ENCODE measurements at regions not wholly inside any gene's neighbourhood (a gene's known extent, or its start where the extent isn't known, plus 50 kb on each side); places are given as distances from the start of the nearest gene placed in this dataset.

DNA sequence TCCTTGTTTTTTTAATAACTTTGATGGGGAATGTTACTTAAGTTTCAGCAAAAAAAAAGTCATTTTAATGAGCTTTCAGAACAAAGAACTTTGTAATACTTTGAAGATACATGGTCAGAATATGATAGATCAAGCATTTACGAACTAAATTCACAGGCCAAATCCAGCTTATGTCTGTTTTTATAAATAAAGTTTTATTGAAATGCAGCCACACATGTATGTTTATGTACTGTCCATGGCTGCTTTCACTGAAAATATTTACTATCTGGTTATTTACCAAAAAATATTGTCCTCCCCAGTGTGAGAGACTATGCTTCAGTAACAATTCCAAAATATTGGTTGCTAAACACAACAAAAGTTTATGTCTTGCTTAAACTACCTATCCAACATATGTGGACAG lies 366.7 kb downstream of the PIK3R1 start:
- H3K27me3 ChIP-seq (ENCODE audit: control insufficient read depth, insufficient read depth, low read length) = no peaks in the 10 kb centered on the region
- no peaks in the 10 kb centered on the region for H3K36me3 ChIP-seq (ENCODE audit: control insufficient read depth, insufficient read depth, low read length)
- DNase-seq (ENCODE audit: low read depth) = no peak
- no peak for FAIRE-seq
- H3K4me3 ChIP-seq (ENCODE audit: low read depth, low read length) = no peak overlapping the region
- TF ChIP-seq, protein P1, sequence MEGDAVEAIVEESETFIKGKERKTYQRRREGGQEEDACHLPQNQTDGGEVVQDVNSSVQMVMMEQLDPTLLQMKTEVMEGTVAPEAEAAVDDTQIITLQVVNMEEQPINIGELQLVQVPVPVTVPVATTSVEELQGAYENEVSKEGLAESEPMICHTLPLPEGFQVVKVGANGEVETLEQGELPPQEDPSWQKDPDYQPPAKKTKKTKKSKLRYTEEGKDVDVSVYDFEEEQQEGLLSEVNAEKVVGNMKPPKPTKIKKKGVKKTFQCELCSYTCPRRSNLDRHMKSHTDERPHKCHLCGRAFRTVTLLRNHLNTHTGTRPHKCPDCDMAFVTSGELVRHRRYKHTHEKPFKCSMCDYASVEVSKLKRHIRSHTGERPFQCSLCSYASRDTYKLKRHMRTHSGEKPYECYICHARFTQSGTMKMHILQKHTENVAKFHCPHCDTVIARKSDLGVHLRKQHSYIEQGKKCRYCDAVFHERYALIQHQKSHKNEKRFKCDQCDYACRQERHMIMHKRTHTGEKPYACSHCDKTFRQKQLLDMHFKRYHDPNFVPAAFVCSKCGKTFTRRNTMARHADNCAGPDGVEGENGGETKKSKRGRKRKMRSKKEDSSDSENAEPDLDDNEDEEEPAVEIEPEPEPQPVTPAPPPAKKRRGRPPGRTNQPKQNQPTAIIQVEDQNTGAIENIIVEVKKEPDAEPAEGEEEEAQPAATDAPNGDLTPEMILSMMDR (IDR thresholded peaks at IDR 0.05; ENCODE audit: insufficient read depth, low read length, severe bottlenecking) = no peak

DNA sequence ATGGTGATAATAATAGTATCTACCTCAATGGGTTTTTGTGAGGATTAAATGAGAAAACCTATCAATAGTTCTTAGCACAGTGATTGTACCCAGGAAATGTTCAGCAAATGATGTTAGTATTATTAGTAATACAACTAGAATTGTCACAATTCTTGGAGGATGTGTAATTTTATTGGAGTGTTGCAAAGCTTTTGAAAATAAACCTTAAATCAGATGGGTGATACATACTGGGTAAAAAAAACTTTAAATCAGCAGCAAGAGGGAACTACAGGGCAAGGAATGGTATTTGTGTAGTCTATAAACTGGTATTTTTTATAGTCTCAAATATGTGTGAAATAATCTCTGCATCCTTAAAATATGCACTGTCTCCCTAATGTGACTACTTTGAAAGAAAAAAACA lies 371.6 kb downstream of the PIK3R1 start:
- TF ChIP-seq, protein P1 (IDR thresholded peaks at IDR 0.05; ENCODE audit: insufficient read depth, low read length, severe bottlenecking) = no peak
- no peak overlapping the region for H3K4me3 ChIP-seq (ENCODE audit: low read depth, low read length)
- FAIRE-seq = no peak
- H3K36me3 ChIP-seq (ENCODE audit: control insufficient read depth, insufficient read depth, low read length) = no peaks in the 10 kb centered on the region
- no peaks in the 10 kb centered on the region for H3K27me3 ChIP-seq (ENCODE audit: control insufficient read depth, insufficient read depth, low read length)
- DNase-seq (ENCODE audit: low read depth) = no peak

DNA sequence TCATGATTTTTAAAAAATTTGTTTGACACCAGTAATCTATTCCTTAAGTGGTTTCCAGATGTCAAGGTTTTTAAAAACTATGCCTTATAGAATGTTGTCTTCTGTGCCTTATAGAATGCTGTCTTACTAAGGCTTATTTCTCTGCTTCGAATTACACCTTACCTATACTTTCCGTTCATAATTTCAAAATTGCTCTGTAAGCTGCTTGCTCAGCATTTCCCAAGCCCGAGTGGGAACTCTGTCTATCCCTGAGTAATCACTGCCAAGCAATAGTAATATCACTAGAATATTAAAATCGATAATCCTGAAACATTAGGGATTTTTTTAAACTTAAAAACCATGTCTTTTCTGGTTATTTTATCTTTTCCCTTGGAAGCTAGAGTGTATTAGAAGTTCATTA lies 376.3 kb downstream of the PIK3R1 start:
- DNase-seq (ENCODE audit: low read depth) = no peak
- Histone ChIP-seq H3K36me3 (ENCODE audit: control insufficient read depth, insufficient read depth, low read length) (no peaks in the 10 kb centered on the region), H3K4me3 (ENCODE audit: low read depth, low read length) (no peak overlapping the region), H3K27me3 (ENCODE audit: control insufficient read depth, insufficient read depth, low read length) (no peaks in the 10 kb centered on the region)
- TF ChIP-seq, protein P1 (IDR thresholded peaks at IDR 0.05; ENCODE audit: insufficient read depth, low read length, severe bottlenecking) = no peak
- FAIRE-seq = no peak

DNA sequence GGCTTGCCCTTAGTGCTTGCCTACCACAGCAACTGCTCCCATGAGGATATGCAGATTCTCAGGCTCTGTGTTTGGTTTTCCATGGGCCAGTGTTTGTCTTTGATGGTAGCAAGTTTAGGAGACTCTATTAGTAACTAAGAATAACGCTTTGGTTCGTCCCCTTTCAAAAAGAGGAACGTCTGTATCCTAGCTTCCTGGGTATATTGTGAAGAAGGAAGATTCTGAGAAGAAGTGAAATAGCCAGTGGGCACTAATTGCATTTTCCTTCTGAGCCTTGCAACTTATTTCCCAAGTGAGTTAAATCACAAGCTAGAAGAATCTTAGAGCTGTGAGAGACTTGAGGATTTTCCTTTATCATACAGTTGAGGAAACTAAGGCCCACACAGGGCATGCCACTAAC lies 376.8 kb downstream of the PIK3R1 start:
- no peaks in the 10 kb centered on the region for H3K27me3 ChIP-seq (ENCODE audit: control insufficient read depth, insufficient read depth, low read length)
- FAIRE-seq (no peak), DNase-seq (ENCODE audit: low read depth) (no peak)
- H3K36me3 ChIP-seq (ENCODE audit: control insufficient read depth, insufficient read depth, low read length) = no peaks in the 10 kb centered on the region
- TF ChIP-seq, protein P1 (IDR thresholded peaks at IDR 0.05; ENCODE audit: insufficient read depth, low read length, severe bottlenecking) = no peak
- no peak overlapping the region for H3K4me3 ChIP-seq (ENCODE audit: low read depth, low read length)

DNA sequence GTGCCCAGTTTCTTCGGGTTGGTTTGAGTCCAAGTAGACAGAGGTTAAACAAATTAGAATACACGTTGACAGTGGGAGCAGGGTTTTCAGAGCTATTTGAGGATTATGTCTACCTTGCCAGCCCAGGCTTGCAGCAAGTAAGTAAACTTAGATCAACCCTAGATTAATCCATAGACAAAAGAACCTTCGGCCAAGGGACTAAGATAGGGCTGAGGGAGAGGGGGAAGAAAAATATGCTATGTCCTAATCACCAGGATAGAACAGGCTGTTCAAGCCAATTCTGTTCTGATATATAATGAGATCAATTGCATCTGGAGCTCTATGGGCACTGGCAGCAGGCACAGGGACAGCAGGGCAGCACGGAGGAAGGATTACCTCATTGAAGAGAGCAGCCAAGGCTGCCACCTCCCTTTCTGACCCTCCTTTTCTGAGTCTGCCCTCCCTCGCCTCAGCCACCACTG lies 377.7 kb downstream of the PIK3R1 start:
- peak; percentile 5 for DNase-seq (ENCODE audit: low read depth)
- Histone ChIP-seq H3K27me3 (ENCODE audit: control insufficient read depth, insufficient read depth, low read length) (no peaks in the 10 kb centered on the region), H3K4me3 (ENCODE audit: low read depth, low read length) (no peak overlapping the region), H3K36me3 (ENCODE audit: control insufficient read depth, insufficient read depth, low read length) (no peaks in the 10 kb centered on the region)
- no peak for FAIRE-seq
- TF ChIP-seq, protein P1 (IDR thresholded peaks at IDR 0.05; ENCODE audit: insufficient read depth, low read length, severe bottlenecking) = no peak

DNA sequence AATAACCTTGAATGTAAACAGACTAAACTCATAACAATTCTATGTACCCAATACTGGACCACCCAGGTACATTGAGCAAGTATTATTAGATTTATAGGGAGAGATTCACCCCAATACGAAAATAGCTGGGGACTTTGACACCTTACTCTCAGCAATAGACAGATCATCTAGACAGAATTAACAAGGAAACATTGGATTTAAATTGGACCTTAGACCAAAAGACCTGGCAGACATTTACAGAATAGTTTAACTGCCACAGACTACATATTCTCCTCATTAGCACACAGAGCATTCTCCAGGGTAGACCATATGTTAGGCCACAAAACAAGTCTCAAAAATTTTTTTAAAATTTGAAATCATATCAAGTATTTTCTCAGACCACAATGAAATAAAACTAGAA lies 397.4 kb downstream of the PIK3R1 start:
- FAIRE-seq = no peak
- Histone ChIP-seq H3K27me3 (ENCODE audit: control insufficient read depth, insufficient read depth, low read length) (no peaks in the 10 kb centered on the region), H3K4me3 (ENCODE audit: low read depth, low read length) (no peak overlapping the region), H3K36me3 (ENCODE audit: control insufficient read depth, insufficient read depth, low read length) (no peaks in the 10 kb centered on the region)
- TF ChIP-seq, protein P1 (IDR thresholded peaks at IDR 0.05; ENCODE audit: insufficient read depth, low read length, severe bottlenecking) = no peak
- no peak for DNase-seq (ENCODE audit: low read depth)

All from bronchial epithelial cell (primary cell).